ENCODE measurements at regions not wholly inside any gene's neighbourhood (a gene's known extent, or its start where the extent isn't known, plus 50 kb on each side); places are given as distances from the start of the nearest gene placed in this dataset.

GRCh38 chr7:43037531-43037930 lies 74.9 kb upstream of the HECW1 start:
- TF ChIP-seq, protein P1, sequence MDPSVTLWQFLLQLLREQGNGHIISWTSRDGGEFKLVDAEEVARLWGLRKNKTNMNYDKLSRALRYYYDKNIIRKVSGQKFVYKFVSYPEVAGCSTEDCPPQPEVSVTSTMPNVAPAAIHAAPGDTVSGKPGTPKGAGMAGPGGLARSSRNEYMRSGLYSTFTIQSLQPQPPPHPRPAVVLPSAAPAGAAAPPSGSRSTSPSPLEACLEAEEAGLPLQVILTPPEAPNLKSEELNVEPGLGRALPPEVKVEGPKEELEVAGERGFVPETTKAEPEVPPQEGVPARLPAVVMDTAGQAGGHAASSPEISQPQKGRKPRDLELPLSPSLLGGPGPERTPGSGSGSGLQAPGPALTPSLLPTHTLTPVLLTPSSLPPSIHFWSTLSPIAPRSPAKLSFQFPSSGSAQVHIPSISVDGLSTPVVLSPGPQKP (IDR thresholded peaks at IDR 0.05; ENCODE audit: low read depth, low read length), result no peak
- TF ChIP-seq POLR2A (IDR thresholded peaks at IDR 0.05; ENCODE audit: low read length) (no peak), REST (IDR thresholded peaks at IDR 0.05) (no peak), RFX5 (IDR thresholded peaks at IDR 0.05) (no peak), NR3C1 (IDR thresholded peaks at IDR 0.05) (no peak), RCOR1 (IDR thresholded peaks at IDR 0.05; ENCODE audit: low read depth, low read length) (no peak), CEBPB (IDR thresholded peaks at IDR 0.05) (no peak)
- TF ChIP-seq, protein P2, sequence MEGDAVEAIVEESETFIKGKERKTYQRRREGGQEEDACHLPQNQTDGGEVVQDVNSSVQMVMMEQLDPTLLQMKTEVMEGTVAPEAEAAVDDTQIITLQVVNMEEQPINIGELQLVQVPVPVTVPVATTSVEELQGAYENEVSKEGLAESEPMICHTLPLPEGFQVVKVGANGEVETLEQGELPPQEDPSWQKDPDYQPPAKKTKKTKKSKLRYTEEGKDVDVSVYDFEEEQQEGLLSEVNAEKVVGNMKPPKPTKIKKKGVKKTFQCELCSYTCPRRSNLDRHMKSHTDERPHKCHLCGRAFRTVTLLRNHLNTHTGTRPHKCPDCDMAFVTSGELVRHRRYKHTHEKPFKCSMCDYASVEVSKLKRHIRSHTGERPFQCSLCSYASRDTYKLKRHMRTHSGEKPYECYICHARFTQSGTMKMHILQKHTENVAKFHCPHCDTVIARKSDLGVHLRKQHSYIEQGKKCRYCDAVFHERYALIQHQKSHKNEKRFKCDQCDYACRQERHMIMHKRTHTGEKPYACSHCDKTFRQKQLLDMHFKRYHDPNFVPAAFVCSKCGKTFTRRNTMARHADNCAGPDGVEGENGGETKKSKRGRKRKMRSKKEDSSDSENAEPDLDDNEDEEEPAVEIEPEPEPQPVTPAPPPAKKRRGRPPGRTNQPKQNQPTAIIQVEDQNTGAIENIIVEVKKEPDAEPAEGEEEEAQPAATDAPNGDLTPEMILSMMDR (IDR thresholded peaks at IDR 0.05), result no peak

All from A549 (cell line).